Transverse colon (tissue), 4 donors: ENCODE measurements at regions not wholly inside any gene's neighbourhood (a gene's known extent, or its start where the extent isn't known, plus 50 kb on each side); places are given as distances from the start of the nearest gene placed in this dataset.

ENCODE experiments used
- CTCF ChIP-seq, 5 experiments: fragments of 200-600 bp in 3 of 5; fragments of 450-650 bp in 2 of 5; sonication (generic) in 3 of 5; IDR thresholded peaks; 1 replicate in 2 of 5; 2 replicates in 3 of 5; pipeline ENCODE4 v1.5.1; 2016 to 2017; ENCODE audit warnings: antibody characterized with exemption in 5 of 5, inconsistent platforms in 3 of 5, mild to moderate bottlenecking in 2 of 5, moderate library complexity in 1 of 5
- EP300 ChIP-seq: sonication (generic); formaldehyde crosslinking; IDR thresholded peaks from one replicate; pipeline ENCODE4 v1.6.1; 2017; ENCODE audit warnings: antibody characterized with exemption, low read depth
- POLR2A ChIP-seq: fragments of 450-650 bp; IDR thresholded peaks from one replicate; pipeline ENCODE4 v1.6.1; 2016; ENCODE audit warnings: antibody characterized with exemption, mild to moderate bottlenecking, moderate library complexity
- POLR2AphosphoS5 ChIP-seq, 3 donors: sonication (generic); formaldehyde crosslinking; IDR thresholded peaks; one replicate each; pipeline ENCODE4 v1.6.1; 2016; ENCODE audit warnings: antibody characterized with exemption in 3 of 3

GRCh38 chr7:111647881-111648280 lies 85.6 kb upstream of the IMMP2L start:
- TF ChIP-seq EP300 (no peak), CTCF (IDR thresholded peaks at IDR 0.05) (no peak), POLR2A (no peak), POLR2AphosphoS5 (IDR thresholded peaks at IDR 0.05) (no peak)
